Heart right ventricle (tissue), 16 donors: ENCODE measurements at regions not wholly inside any gene's neighbourhood (a gene's known extent, or its start where the extent isn't known, plus 50 kb on each side); places are given as distances from the start of the nearest gene placed in this dataset.

Source experiments
- ATAC-seq, 8 donors: fragments of 200-7000 bp; cut with Tn5 transposase; one replicate each; pipeline ENCODE4 v1.9.1; 2020; ENCODE audit warnings: mild to moderate bottlenecking in 8 of 8, moderate library complexity in 8 of 8, moderate number of reproducible peaks in 1 of 8
- DNase-seq, 2 donors: peaks; one replicate each; pipeline ENCODE4 v3.0.0-alpha.2; 2020
- H3K27ac ChIP-seq, 10 donors: fragments of 200-600 bp; sonication (generic) in 2 of 10; one replicate each; pipeline versions ENCODE4 v1.5.0 to v1.8.0; 2020 to 2022; ENCODE audit warnings: mild to moderate bottlenecking in 3 of 10
- H3K27me3 ChIP-seq, 7 donors: fragments of 200-600 bp; one replicate each; pipeline ENCODE4 v1.8.0; 2021 to 2022; ENCODE audit warnings: mild to moderate bottlenecking in 2 of 7
- H3K36me3 ChIP-seq, 9 donors: fragments of 200-600 bp; sonication (generic) in 1 of 9; one replicate each; pipeline versions ENCODE4 v1.5.0 to v1.8.0; 2020 to 2022; ENCODE audit warnings: mild to moderate bottlenecking in 2 of 9
- H3K4me1 ChIP-seq, 9 donors: fragments of 200-600 bp; sonication (generic) in 1 of 9; one replicate each; pipeline versions ENCODE4 v1.5.0 to v1.8.0; 2020 to 2022; ENCODE audit warnings: mild to moderate bottlenecking in 4 of 9
- H3K4me3 ChIP-seq, 10 donors: fragments of 200-600 bp; sonication (generic) in 2 of 10; one replicate each; pipeline versions ENCODE4 v1.5.0 to v1.8.0; 2020 to 2022; ENCODE audit warnings: mild to moderate bottlenecking in 7 of 10, moderate library complexity in 2 of 10
- H3K9me3 ChIP-seq, 11 donors: fragments of 200-600 bp in 10 of 11; sonication (generic) in 2 of 11; one replicate each; pipeline versions ENCODE4 v1.5.0 to v1.8.0; 2013 to 2022; ENCODE audit warnings: mild to moderate bottlenecking in 2 of 11, control low read depth in 1 of 11, moderate library complexity in 1 of 11
- CTCF ChIP-seq, 9 donors: fragments of 200-600 bp; sonication (generic) in 2 of 9; IDR thresholded peaks; one replicate each; pipeline versions ENCODE4 v1.5.0 to v1.8.0; 2021 to 2022; ENCODE audit warnings: antibody characterized with exemption in 9 of 9, mild to moderate bottlenecking in 5 of 9, moderate library complexity in 1 of 9
- WGBS, 2 donors: extraction: QIAGEN DNeasy Blood & Tissue Kit; methylation state at CpG; one replicate each; pipeline ENCODE4 v1.1.7; 2013; ENCODE audit warnings: inconsistent platforms in 1 of 2; 5-methylcytosine and 5-hydroxymethylcytosine counted together
- intact Hi-C, 10 donors: fragments of 100-400 bp; cut with DNase I; formaldehyde crosslinking; loops; one replicate each; pipeline versions ENCODE4 v1.11.1 to v1.14.2; 2022
- donor health status: Arrhythmogenic right ventricular cardiomyopathy.
- donor health status: ischemic (EF 13 %, LVEDD 7.1; RV severe dilation, severe dysfunction).
- donor health status: healthy with polysubstance abuse.
- donor health status: DM: no; HTN: yes; CAD: no.
- donor health status: DM: no; HTN: no; CAD: no.
- donor health status: ischemic (EF 25% LVEDD 6.9; RV normal size, moderate dysfunction).
- donor health status: ischemic (EF 25% LVEDD 5.7; RV mildly dilated, moderate dysfunction).
- donor health status: healthy.
- donor health status: DM: yes; HTN: yes; CAD: no.
- donor health status: Ischemic cardiomyopathy.
- donor health status: ischemic (EF 35%, LVEDD 5.7; RV mildly dilated, moderate dysfunction).
- donor health status: nonischemic (EF 11% LVEDD 7.7; RV severe dilation, severe dysfunction).
- donor health status: DM: yes; HTN: yes; CAD: no.
- donor health status: PGD.
- donor health status: ischemic (EF 29% LVEDD 5.4; RV normal size, mild dysfunction).
- donor health status: nonischemic (EF 23%, LVEDD 6.1; RV moderate dilation, normal function).

- Histone ChIP-seq H3K4me1 (no peaks in the 10 kb centered on the region), H3K36me3 (no peaks in the 10 kb centered on the region), H3K27me3 (no peaks in the 10 kb centered on the region), H3K4me3 (no peak overlapping the region), H3K9me3 (peaks cover 0 to 8% (median 0%) of the 10 kb centered on the region in 11 donors), H3K27ac (no peak overlapping the region)
- DNase-seq: no peak
- WGBS, 2 donors: 41 to 48% methylated on average over 1 of the region's 1 CpG
- no peak for ATAC-seq
- TF ChIP-seq CTCF (IDR thresholded peaks at IDR 0.05): no peak
- intact Hi-C loops: loop anchor here in 1 of 10 donors (10.0 kb wide), 1 partner anchor 64 kb away; no protein-coding TSS in a partner anchor
Observed at GRCh38 chr15:53009093-53009492, 219.0 kb upstream of the ONECUT1 start.

- 51 to 52% methylated on average over 4 of the region's 4 CpGs for WGBS, 2 donors
- ATAC-seq (no peak), DNase-seq (no peak)
- Histone ChIP-seq H3K27ac (no peak overlapping the region), H3K4me1 (no peaks in the 10 kb centered on the region), H3K4me3 (no peak overlapping the region), H3K9me3 (peaks cover 0 to 7% (median 0%) of the 10 kb centered on the region in 11 donors), H3K27me3 (no peaks in the 10 kb centered on the region), H3K36me3 (no peaks in the 10 kb centered on the region)
- no peak for TF ChIP-seq CTCF (IDR thresholded peaks at IDR 0.05)
- intact Hi-C loops: loop anchor here in 1 of 10 donors (10.0 kb wide), 1 partner anchor 56 kb away; no protein-coding TSS in a partner anchor
Observed at GRCh38 chr15:53000409-53000808, 210.3 kb upstream of the ONECUT1 start.

- ATAC-seq: no peak
- no peak for DNase-seq
- no peak for TF ChIP-seq CTCF (IDR thresholded peaks at IDR 0.05)
- H3K9me3 ChIP-seq: peaks cover 0 to 28% (median 6%) of the 10 kb centered on the region in 11 donors
- H3K36me3 ChIP-seq: no peaks in the 10 kb centered on the region
- H3K4me1 ChIP-seq: no peaks in the 10 kb centered on the region
- H3K4me3 ChIP-seq: no peak overlapping the region
- H3K27me3 ChIP-seq: no peaks in the 10 kb centered on the region
- intact Hi-C loops: loop anchor here in 1 of 10 donors (10.0 kb wide), 1 partner anchor 48 kb away; no protein-coding TSS in a partner anchor
- no peak overlapping the region for H3K27ac ChIP-seq
Observed at GRCh38 chr15:52997123-52997522, 207.0 kb upstream of the ONECUT1 start.

GRCh38 chr15:52994290-52994689, 204.2 kb upstream of the ONECUT1 start:
- intact Hi-C loops: loop anchor here in 1 of 10 donors (10.0 kb wide), 1 partner anchor 51 kb away; no protein-coding TSS in a partner anchor
- H3K27me3 ChIP-seq: no peaks in the 10 kb centered on the region
- no peak overlapping the region for H3K27ac ChIP-seq
- no peak for DNase-seq
- H3K4me1 ChIP-seq: no peaks in the 10 kb centered on the region
- peaks cover 0 to 38% (median 6%) of the 10 kb centered on the region in 11 donors for H3K9me3 ChIP-seq
- 68 to 70% methylated on average over 1 of the region's 1 CpG for WGBS, 2 donors
- no peak for TF ChIP-seq CTCF (IDR thresholded peaks at IDR 0.05)
- H3K36me3 ChIP-seq: no peaks in the 10 kb centered on the region
- H3K4me3 ChIP-seq: no peak overlapping the region
- ATAC-seq: no peak
